CD4-positive, alpha-beta T cell treated with Interferon gamma for 1 hour (primary cell): ENCODE measurements at regions not wholly inside any gene's neighbourhood (a gene's known extent, or its start where the extent isn't known, plus 50 kb on each side); places are given as distances from the start of the nearest gene placed in this dataset.
"Not testable (repeated sequence)": the region's sequence is repeated elsewhere in the genome, so short reads cannot be mapped to it uniquely, and the experiment has no call there.

Source experiments
- DNase-seq: peaks from one replicate; pipeline ENCODE4 v3.0.0-alpha.2; 2020

- no peak for DNase-seq
These were observed 55.2 kb downstream of the RPL22L1 start for GRCh38 chr3:170814822-170815221.

- no peak for DNase-seq
These were observed 56.7 kb downstream of the RPL22L1 start for GRCh38 chr3:170813266-170813665.

DNA sequence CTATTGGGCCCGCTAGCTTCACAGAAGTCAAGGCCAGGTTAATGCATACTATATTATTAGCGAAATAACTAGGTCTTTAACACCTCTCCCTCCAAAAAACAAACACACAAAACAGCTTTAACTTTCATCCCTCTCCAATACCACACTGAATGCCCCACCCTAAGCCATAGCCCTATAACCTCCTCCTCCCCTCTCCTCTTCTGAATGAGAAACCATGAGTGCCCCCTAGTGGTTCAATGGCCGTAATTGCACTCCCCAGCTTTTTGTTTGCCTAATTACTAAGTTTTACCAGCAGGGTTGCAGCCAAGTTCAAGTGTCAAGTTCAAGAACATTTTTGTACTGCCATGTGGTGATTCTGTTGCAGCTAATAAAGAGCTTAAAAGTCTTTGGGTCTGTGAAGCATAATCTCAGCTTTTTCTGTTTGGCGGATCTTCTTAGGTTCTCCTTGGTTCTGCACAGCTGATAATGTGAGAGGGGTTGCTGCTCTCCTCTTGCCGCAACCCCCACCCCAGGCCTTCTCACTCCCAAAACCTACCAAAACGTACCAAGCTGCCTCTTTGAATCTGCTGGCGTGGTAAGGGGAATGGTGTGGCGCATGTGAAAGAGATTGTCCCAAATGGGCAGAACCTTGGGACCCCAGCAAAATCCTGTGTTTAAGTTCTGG, 57.9 kb downstream of the RPL22L1 start:
- DNase-seq, result peak; percentile 56

- DNase-seq, result no peak
These were observed 58.5 kb downstream of the RPL22L1 start for GRCh38 chr3:170811515-170811914.

DNA sequence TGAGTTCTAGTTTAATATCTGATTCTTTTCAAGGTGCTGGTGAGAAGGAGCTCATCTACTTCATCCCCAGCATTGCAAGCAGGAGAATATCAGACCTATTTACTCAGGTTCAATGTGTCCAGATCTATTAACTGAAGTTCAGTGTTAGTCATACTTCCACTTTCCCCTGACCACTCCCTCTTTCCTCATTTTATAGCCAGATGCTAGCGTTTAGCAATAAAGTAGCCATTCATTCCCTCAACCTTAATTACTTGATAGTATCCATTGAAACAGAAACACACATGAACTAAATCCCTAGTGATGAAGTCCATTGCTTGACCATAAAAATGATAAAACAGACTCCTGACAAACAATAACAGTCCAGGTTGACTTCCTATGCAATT, 60.0 kb downstream of the RPL22L1 start:
- DNase-seq, result no peak

DNA sequence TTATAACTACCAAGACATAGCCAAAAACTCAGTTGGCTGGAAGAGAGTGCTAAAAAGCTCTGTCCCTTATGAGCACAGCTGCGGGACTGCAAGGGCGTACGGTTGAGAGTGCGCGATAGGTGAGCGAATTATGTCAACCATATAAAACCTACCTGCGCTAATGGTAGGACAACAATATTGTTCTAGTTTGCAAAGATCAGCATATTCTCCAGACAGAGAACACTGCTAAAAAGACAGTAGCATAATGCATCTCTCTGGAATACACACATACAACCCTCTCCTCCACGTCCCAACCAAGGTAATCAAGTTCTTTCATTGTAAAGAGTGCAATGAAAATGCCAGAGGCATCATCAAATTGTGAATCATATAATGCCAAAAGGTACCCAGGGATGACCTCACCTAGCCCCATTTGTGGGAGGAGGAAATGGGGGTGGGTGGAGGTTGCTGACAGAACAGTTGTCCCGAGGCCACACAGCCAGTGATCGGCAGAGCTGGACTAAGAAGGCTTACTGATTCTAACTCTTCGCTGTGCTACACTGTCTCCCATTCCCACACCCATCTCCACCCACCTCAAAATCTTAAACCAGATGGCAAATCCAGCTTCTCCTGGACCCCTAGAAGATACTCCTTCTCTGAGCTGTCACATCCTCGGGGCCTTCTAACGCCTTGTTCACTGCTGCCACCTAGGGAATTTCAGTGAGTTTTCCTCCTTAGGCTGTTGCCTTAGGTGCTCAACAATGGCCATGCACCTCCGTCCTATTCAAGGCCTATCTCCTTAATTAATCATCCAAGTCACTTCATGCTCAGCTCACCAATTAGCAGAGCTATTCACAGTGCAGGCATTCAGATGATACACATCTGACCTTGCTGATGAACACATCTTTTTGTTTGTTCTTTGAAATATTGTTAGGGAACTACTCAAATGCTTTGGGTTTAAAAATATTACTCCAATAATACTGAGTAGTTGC, 60.7 kb downstream of the RPL22L1 start:
- DNase-seq, result no peak

- DNase-seq, result no peak
These were observed 62.0 kb downstream of the RPL22L1 start for GRCh38 chr3:170808041-170808440.

- no peak for DNase-seq
These were observed 63.3 kb downstream of the RPL22L1 start for GRCh38 chr3:170806676-170807075.

DNA sequence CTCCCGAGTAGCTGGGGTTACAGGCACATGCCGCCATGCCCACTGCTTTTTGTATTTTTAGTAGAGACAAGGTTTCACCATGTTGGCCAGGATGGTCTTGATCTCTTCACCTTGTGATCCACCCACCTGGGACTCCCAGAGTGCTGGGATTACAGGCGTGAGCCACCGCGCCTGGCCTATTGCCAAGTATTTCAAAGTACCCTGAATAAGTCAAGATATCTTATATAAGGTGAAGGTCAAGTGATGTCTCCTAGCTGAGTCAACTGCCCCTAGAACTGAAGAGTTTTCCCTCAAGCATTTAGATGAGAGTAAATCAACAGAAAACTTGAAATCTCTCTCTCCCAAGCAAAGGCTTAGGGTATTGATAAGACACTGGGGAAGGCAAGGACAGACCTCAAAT, 63.9 kb downstream of the RPL22L1 start:
- no peak for DNase-seq

- DNase-seq, result not testable (repeated sequence)
These were observed 64.7 kb downstream of the RPL22L1 start for GRCh38 chr3:170805296-170805695.

- not testable (repeated sequence) for DNase-seq
These were observed 65.4 kb downstream of the RPL22L1 start for GRCh38 chr3:170804634-170805033.

GRCh38 chr3:170804078-170804477, 65.9 kb downstream of the RPL22L1 start:
- no peak for DNase-seq

DNA sequence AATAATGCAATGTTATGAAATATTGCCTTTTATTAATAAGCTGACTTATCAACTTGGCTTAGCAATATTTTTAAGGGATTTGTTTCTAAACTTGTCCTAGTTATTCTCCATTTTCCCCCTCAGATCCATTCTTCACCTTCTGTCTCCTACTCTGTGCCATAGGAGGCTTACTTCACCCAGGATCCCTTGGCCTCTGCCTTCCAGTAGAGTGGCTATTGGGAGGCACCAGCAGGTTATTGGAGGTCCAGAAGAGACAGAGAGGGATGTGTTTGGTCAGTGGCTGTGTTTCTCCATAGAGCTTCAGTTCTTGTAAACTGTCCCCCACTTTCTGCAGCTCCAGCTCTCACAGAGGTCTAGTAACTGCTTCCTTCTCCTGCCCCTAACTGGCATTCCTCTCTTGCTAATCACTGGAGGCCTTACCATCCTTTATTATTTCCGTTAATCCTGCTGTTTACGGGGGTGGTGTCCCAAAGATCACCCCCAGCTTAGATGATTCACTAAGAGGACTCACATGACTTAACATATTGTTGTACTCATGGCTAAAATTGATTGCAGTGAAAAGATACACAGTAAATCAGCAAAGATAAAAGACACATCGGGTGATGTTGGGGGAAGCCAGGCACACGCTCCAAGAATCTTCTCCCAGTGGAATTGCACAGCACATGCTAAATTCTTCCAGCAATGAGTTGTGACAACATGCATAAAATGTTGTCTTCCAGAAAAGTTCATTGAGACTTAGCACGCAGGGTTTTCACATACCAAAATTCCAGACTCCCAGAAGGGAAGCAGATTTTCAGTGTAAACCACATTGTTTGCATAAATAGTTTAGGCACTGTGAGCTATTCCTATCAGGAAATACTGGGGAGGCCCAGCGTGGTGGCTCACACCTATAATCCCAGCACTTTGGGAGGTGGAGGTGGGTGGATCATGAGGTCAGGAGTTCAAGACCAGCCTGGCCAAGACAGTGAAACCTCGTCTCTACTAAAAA, 67.5 kb downstream of the RPL22L1 start:
- DNase-seq, result no peak

- no peak for DNase-seq
These were observed 68.4 kb downstream of the RPL22L1 start for GRCh38 chr3:170801597-170801996.

DNA sequence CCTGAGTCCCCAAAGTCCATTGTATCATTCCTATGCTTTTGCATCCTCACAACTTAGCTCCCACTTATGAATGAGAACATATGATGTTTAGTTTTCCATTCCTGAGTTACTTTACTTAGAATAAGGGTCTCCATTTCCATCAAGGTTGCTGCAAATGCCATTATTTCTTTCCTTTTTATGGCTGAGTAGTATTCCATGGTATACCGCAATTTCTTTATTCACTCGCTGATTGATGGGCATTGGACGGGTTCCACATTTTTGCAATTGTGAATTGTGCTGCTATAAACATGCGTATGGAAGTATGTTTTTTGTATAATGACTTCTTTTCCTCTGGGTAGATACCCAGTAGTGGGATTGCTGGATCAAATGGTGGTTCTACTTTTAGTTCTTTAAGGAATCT, 69.7 kb downstream of the RPL22L1 start:
- DNase-seq, result not testable (repeated sequence)

DNA sequence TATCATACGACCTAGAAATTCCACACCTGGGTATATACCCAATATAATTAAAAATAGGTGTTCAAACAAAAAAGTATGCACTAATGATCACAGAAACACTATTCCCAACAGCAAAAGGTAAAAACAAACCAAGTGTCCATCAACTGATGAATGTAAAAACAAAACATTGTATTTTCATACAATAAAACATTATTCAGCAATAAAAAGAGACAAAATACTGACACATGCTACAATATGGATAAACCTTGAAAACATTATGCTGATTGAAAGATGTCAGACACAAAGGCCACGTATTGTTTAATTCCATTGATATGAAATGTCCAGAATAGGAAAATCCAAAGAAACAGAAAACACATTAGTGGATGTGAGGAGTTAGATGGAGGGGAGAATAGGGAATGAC, 71.0 kb downstream of the RPL22L1 start:
- no peak for DNase-seq

DNA sequence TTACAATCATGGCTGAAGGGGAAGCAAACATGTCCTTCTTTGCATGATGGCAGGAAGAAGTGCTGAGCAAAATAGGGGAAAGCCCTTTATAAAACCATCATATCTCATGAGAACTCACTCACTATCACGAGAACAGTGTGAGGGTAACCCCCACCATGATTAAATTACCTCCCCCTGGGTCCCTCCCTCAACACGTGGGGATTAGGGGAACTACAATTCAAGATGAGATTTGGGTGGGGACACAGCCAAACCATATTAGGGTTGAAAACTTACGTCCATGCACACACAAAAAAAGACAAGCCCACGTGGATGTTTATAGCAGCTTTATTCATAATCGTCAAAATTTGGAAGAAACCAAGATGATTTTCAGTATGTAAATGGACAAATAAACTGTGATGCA, 72.3 kb downstream of the RPL22L1 start:
- DNase-seq, result no peak

- DNase-seq, result no peak
These were observed 77.5 kb downstream of the RPL22L1 start for GRCh38 chr3:170792471-170792870.

- no peak for DNase-seq
These were observed 79.3 kb downstream of the RPL22L1 start for GRCh38 chr3:170790647-170791046.

DNA sequence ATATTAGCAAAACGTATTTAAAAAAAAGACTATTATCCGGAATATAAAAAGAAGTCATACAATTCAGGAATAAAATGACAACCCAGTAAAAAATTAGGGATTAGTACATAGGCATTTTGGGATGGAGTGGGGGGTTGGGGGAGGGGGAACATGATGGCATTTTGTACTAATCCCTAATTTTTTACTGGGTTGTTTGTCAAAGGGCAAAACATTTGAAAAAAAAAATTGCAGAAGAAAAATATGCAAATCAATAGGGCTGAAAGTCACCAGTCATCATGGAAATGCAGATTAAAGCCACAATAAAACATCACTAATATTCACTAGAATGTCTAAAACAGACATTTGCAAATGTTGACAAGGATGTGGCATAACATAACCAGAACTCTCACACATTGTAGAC, 82.5 kb downstream of the RPL22L1 start:
- no peak for DNase-seq

DNA sequence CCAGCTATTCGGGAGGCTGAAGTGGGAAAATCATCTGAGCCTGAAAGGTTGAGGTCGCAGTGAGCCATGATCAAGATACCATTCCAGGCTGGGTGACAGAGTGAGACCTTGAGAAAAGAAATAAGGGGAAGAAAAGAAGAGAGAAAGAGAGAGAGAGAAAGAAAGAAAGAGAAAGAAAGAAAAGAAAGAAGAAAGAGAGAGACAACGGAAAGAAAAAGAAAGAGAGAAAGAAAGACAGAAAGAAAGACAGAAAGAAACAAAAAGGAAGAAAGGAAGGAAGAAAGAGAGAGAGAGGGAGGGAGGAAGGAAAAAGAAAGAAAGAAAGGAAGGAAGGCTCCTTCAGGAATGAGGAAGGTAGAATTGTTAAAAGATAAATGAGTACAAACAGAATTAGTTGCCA, 84.5 kb downstream of the RPL22L1 start:
- no peak for DNase-seq

- no peak for DNase-seq
These were observed 85.6 kb downstream of the RPL22L1 start for GRCh38 chr3:170784406-170784805.

DNA sequence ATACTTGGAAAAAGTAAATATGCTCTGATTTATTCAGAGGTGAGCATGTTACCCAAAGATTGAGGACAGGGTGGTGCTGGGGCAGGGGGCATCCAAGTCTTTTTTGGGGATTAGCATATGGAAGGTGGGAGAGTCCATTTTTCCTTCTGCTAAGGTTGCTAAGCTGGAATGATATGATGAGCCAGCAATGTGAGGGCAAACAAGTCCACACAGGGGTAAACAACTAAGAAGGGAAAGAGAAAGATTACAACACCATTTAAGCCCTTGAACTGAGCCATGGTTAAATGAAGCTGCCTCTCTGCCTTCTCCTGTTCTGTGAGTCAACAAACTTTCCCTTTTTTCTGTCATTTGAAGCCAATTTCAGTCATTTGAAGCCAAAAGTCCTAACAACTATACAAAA, 89.0 kb downstream of the RPL22L1 start:
- DNase-seq, result no peak
